SK-N-SH treated with all-trans-retinoic acid at 6 μM for 48 hours (cell line): ENCODE measurements at regions not wholly inside any gene's neighbourhood (a gene's known extent, or its start where the extent isn't known, plus 50 kb on each side); places are given as distances from the start of the nearest gene placed in this dataset.

Experiments
- ATAC-seq: fragments of 200-7000 bp; cut with Tn5 transposase; 3 replicates; pipeline ENCODE4 v1.9.1; 2020; ENCODE audit warnings: mild to moderate bottlenecking, moderate library complexity
- ARNTL ChIP-seq: fragments of 450-650 bp; formaldehyde crosslinking; IDR thresholded peaks from 2 replicates; pipeline ENCODE4 v1.5.0; 2020; ENCODE audit warnings: low read depth, mild to moderate bottlenecking, moderate library complexity, borderline replicate concordance
- BACH2 ChIP-seq: fragments of 250-450 bp; sonication (Bioruptor Pico); IDR thresholded peaks from 2 replicates; pipeline ENCODE4 v1.9.0; 2021; ENCODE audit warnings: mild to moderate bottlenecking, borderline replicate concordance
- CSDC2 ChIP-seq: fragments of 250-450 bp; sonication (Bioruptor Pico); IDR thresholded peaks from 2 replicates; pipeline ENCODE4 v1.5.0; 2020; ENCODE audit warnings: mild to moderate bottlenecking, moderate library complexity
- ISL1 ChIP-seq: fragments of 250-450 bp; sonication (Bioruptor Pico); IDR thresholded peaks from 2 replicates; pipeline ENCODE4 v2.1.2; 2022; ENCODE audit warnings: mild to moderate bottlenecking, moderate library complexity
- OSR1 ChIP-seq: fragments of 250-450 bp; sonication (Bioruptor Pico); IDR thresholded peaks from 2 replicates; pipeline ENCODE4 v1.8.0; 2022; ENCODE audit warnings: moderate library complexity, mild to moderate bottlenecking, inconsistent platforms
- POU6F1 ChIP-seq: fragments of 250-450 bp; sonication (Bioruptor Pico); IDR thresholded peaks from 2 replicates; pipeline ENCODE4 v1.8.0; 2021; ENCODE audit warnings: low read depth, mild to moderate bottlenecking, moderate library complexity, borderline replicate concordance
- PPARA ChIP-seq: fragments of 250-450 bp; sonication (Bioruptor Pico); IDR thresholded peaks from 2 replicates; pipeline ENCODE4 v1.5.0; 2020; ENCODE audit warnings: mild to moderate bottlenecking, borderline replicate concordance
- RARB ChIP-seq: fragments of 250-450 bp; sonication (Bioruptor Pico); IDR thresholded peaks from 2 replicates; pipeline ENCODE4 v1.8.0; 2021; ENCODE audit warnings: mild to moderate bottlenecking, moderate library complexity
- SNAI2 ChIP-seq: fragments of 250-450 bp; sonication (Bioruptor Pico); IDR thresholded peaks from 2 replicates; pipeline ENCODE4 v1.5.0; 2020; ENCODE audit warnings: mild to moderate bottlenecking, moderate library complexity
- TCF4 ChIP-seq: fragments of 250-450 bp; sonication (Bioruptor Pico); IDR thresholded peaks from 2 replicates; pipeline ENCODE4 v1.8.0; 2021; ENCODE audit warnings: mild to moderate bottlenecking, moderate library complexity, borderline replicate concordance
- TOX ChIP-seq: fragments of 250-450 bp; sonication (Bioruptor Pico); IDR thresholded peaks from 2 replicates; pipeline ENCODE4 v1.8.0; 2021; ENCODE audit warnings: mild to moderate bottlenecking, moderate library complexity, borderline replicate concordance
- TSHZ2 ChIP-seq: fragments of 250-450 bp; sonication (Bioruptor Pico); IDR thresholded peaks from 2 replicates; pipeline ENCODE4 v1.5.0; 2020; ENCODE audit warnings: mild to moderate bottlenecking, moderate library complexity
- ZC3H10 ChIP-seq: fragments of 250-450 bp; sonication (Bioruptor Pico); IDR thresholded peaks from 2 replicates; pipeline ENCODE4 v1.5.1; 2021; ENCODE audit warnings: mild to moderate bottlenecking, moderate library complexity
- ZFP3 ChIP-seq: fragments of 250-450 bp; sonication (Bioruptor Pico); IDR thresholded peaks from 2 replicates; pipeline ENCODE4 v1.5.0; 2020; ENCODE audit warnings: mild to moderate bottlenecking, moderate library complexity
- ZFP30 ChIP-seq: fragments of 450-650 bp; formaldehyde crosslinking; IDR thresholded peaks from 2 replicates; pipeline ENCODE4 v1.5.0; 2022; ENCODE audit warnings: mild to moderate bottlenecking, moderate library complexity
- ZNF565 ChIP-seq: fragments of 450-650 bp; formaldehyde crosslinking; conservative IDR thresholded peaks from 2 replicates; pipeline ENCODE4 v1.5.0; 2020; ENCODE audit warnings: low read depth, mild to moderate bottlenecking, moderate library complexity
- ZNF70 ChIP-seq: fragments of 450-650 bp; formaldehyde crosslinking; IDR thresholded peaks from 2 replicates; pipeline ENCODE4 v1.5.0; 2020; ENCODE audit warnings: mild to moderate bottlenecking, moderate library complexity
- ZNF8 ChIP-seq: fragments of 450-650 bp; formaldehyde crosslinking; IDR thresholded peaks from 2 replicates; pipeline ENCODE4 v1.5.0; 2020; ENCODE audit warnings: mild to moderate bottlenecking, moderate library complexity
- TF ChIP-seq, protein P1 (sequence below): fragments of 250-450 bp; sonication (Bioruptor Pico); IDR thresholded peaks from 2 replicates; pipeline ENCODE4 v1.5.1; 2020; ENCODE audit warnings: low read depth, mild to moderate bottlenecking, moderate library complexity
- TF ChIP-seq, protein P2 (sequence below): fragments of 250-450 bp; sonication (Bioruptor Pico); IDR thresholded peaks from 2 replicates; pipeline ENCODE4 v1.5.1; 2021; ENCODE audit warnings: mild to moderate bottlenecking, moderate library complexity

- TF ChIP-seq PPARA (CRISPR knock-in tag), result no peak
- no peak for TF ChIP-seq TOX (CRISPR knock-in tag)
- no peak for TF ChIP-seq ZNF565
- TF ChIP-seq TSHZ2 (CRISPR knock-in tag), result no peak
- TF ChIP-seq, protein P1, sequence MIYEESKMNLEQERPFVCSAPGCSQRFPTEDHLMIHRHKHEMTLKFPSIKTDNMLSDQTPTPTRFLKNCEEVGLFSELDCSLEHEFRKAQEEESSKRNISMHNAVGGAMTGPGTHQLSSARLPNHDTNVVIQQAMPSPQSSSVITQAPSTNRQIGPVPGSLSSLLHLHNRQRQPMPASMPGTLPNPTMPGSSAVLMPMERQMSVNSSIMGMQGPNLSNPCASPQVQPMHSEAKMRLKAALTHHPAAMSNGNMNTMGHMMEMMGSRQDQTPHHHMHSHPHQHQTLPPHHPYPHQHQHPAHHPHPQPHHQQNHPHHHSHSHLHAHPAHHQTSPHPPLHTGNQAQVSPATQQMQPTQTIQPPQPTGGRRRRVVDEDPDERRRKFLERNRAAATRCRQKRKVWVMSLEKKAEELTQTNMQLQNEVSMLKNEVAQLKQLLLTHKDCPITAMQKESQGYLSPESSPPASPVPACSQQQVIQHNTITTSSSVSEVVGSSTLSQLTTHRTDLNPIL (CRISPR knock-in tag), result no peak
- no peak for TF ChIP-seq ISL1
- TF ChIP-seq RARB (CRISPR knock-in tag), result no peak
- no peak for TF ChIP-seq BACH2 (CRISPR knock-in tag)
- TF ChIP-seq ZFP3 (CRISPR knock-in tag), result no peak
- TF ChIP-seq, all 23 proteins: peak for 0
- no peak for ATAC-seq
Observed at GRCh38 chr5:3905031-3905430, 309.4 kb downstream of the IRX1 start.

DNA sequence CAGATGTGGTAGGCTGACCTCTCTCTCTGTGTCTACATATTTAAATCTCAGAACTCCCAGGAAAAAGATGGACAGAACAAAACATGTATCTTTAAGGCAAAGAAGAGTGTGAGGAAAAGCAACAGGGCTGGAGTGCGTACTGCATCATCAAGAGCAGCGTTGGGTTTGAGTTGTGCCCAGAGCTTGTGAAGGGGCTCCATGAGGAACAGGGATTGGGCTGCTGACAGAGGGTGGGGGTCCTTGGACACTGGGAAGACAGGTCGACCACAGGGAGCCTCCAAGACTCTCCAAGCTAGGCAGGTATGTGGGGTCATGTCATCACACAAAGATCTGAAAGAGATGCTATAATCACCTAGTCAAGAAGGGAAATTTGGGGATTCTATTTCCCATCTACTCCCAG is 309.9 kb downstream of the IRX1 start:
- no peak for TF ChIP-seq ARNTL (CRISPR knock-in tag)
- no peak for TF ChIP-seq SNAI2
- TF ChIP-seq POU6F1 (CRISPR knock-in tag), result no peak
- TF ChIP-seq ZNF8 (CRISPR knock-in tag), result no peak
- TF ChIP-seq RARB (CRISPR knock-in tag), result no peak
- TF ChIP-seq CSDC2 (CRISPR knock-in tag), result no peak
- no peak for TF ChIP-seq ZC3H10
- TF ChIP-seq ZNF70, result no peak
- TF ChIP-seq TCF4 (CRISPR knock-in tag), result no peak
- TF ChIP-seq ZFP30 (CRISPR knock-in tag), result no peak
- TF ChIP-seq PPARA (CRISPR knock-in tag), result no peak
- TF ChIP-seq TSHZ2 (CRISPR knock-in tag), result no peak
- TF ChIP-seq ZNF565, result no peak
- TF ChIP-seq, protein P1 (CRISPR knock-in tag), result no peak
- TF ChIP-seq OSR1 (CRISPR knock-in tag), result no peak
- no peak for TF ChIP-seq BACH2 (CRISPR knock-in tag)
- TF ChIP-seq, protein P2, sequence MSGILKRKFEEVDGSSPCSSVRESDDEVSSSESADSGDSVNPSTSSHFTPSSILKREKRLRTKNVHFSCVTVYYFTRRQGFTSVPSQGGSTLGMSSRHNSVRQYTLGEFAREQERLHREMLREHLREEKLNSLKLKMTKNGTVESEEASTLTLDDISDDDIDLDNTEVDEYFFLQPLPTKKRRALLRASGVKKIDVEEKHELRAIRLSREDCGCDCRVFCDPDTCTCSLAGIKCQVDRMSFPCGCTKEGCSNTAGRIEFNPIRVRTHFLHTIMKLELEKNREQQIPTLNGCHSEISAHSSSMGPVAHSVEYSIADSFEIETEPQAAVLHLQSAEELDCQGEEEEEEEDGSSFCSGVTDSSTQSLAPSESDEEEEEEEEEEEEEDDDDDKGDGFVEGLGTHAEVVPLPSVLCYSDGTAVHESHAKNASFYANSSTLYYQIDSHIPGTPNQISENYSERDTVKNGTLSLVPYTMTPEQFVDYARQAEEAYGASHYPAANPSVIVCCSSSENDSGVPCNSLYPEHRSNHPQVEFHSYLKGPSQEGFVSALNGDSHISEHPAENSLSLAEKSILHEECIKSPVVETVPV (CRISPR knock-in tag), result no peak
- TF ChIP-seq ZFP3 (CRISPR knock-in tag), result no peak
- TF ChIP-seq, all 23 proteins: peak for 0
- no peak for ATAC-seq
